ENCODE measurements at regions not wholly inside any gene's neighbourhood (a gene's known extent, or its start where the extent isn't known, plus 50 kb on each side); places are given as distances from the start of the nearest gene placed in this dataset.

DNA sequence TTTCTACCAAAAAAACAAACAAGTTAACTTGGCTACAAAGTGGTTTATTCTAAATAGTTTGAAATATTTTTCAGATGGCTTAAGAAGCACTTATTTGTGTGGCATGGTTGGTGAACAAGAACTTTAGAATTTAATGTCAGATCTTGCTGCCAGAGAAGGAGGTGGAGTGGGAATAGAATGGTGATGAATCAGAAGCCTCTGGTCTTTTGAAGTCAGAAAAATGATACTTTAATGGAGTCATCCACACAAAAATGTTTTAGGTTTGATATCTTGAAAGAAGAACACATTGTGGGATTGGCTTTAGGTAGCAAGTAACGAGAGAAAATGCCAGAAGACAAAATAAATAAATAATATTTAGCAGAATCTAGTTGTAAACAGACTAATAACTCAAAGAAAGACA lies 243.1 kb upstream of the FANCL start:
- TF ChIP-seq, protein P1, sequence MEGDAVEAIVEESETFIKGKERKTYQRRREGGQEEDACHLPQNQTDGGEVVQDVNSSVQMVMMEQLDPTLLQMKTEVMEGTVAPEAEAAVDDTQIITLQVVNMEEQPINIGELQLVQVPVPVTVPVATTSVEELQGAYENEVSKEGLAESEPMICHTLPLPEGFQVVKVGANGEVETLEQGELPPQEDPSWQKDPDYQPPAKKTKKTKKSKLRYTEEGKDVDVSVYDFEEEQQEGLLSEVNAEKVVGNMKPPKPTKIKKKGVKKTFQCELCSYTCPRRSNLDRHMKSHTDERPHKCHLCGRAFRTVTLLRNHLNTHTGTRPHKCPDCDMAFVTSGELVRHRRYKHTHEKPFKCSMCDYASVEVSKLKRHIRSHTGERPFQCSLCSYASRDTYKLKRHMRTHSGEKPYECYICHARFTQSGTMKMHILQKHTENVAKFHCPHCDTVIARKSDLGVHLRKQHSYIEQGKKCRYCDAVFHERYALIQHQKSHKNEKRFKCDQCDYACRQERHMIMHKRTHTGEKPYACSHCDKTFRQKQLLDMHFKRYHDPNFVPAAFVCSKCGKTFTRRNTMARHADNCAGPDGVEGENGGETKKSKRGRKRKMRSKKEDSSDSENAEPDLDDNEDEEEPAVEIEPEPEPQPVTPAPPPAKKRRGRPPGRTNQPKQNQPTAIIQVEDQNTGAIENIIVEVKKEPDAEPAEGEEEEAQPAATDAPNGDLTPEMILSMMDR (IDR thresholded peaks at IDR 0.05; ENCODE audit: low read depth, low read length), result no peak
- TF ChIP-seq EZH2phosphoT487 (IDR thresholded peaks at IDR 0.05; ENCODE audit: low read depth), result no peak

Data from OCI-LY3 (cell line).